ENCODE measurements at regions not wholly inside any gene's neighbourhood (a gene's known extent, or its start where the extent isn't known, plus 50 kb on each side); places are given as distances from the start of the nearest gene placed in this dataset.

GRCh38 chr18:37997695-37998094 lies 432.1 kb upstream of the CELF4 start:
- TF ChIP-seq CTCF (IDR thresholded peaks at IDR 0.05): no peak
- TF ChIP-seq EZH2 (IDR thresholded peaks at IDR 0.05): no peak
- no peak for TF ChIP-seq EZH2phosphoT487 (IDR thresholded peaks at IDR 0.05)
